Osteocyte (in vitro differentiated cells): ENCODE measurements at regions not wholly inside any gene's neighbourhood (a gene's known extent, or its start where the extent isn't known, plus 50 kb on each side); places are given as distances from the start of the nearest gene placed in this dataset.

Experiments
- DNase-seq: peaks from one replicate; pipeline ENCODE4 v3.0.0; 2021; ENCODE audit warnings: mixed read lengths; ENCODE audit not compliant: unreplicated experiment; ENCODE audit errors: extremely low spot score
- H3K27ac Mint-ChIP-seq: one replicate; pipeline ENCODE4 v1.8.0; 2021; ENCODE audit warnings: mild to moderate bottlenecking, mixed read lengths; ENCODE audit not compliant: unreplicated experiment
- H3K27me3 Mint-ChIP-seq: one replicate; pipeline ENCODE4 v1.8.0; 2021; ENCODE audit warnings: mixed read lengths; ENCODE audit not compliant: unreplicated experiment
- H3K36me3 Mint-ChIP-seq: one replicate; pipeline ENCODE4 v1.8.0; 2021; ENCODE audit warnings: mixed read lengths; ENCODE audit not compliant: unreplicated experiment
- H3K4me1 Mint-ChIP-seq: one replicate; pipeline ENCODE4 v1.8.0; 2021; ENCODE audit warnings: mixed read lengths; ENCODE audit not compliant: unreplicated experiment
- H3K4me3 Mint-ChIP-seq: one replicate; pipeline ENCODE4 v1.8.0; 2021; ENCODE audit warnings: mild to moderate bottlenecking, moderate library complexity, mixed read lengths; ENCODE audit not compliant: unreplicated experiment
- H3K9me3 Mint-ChIP-seq: one replicate; pipeline ENCODE4 v1.8.0; 2021; ENCODE audit warnings: mixed read lengths; ENCODE audit not compliant: unreplicated experiment
- CTCF ChIP-seq: fragments of 200-600 bp; sonication (generic); IDR thresholded peaks from 2 replicates; pipeline ENCODE4 v1.5.0; 2021; ENCODE audit warnings: antibody characterized with exemption, mild to moderate bottlenecking, moderate library complexity

- H3K36me3 Mint-ChIP-seq = peaks cover 9% of the 10 kb centered on the region
- H3K4me1 Mint-ChIP-seq = peaks cover 9% of the 10 kb centered on the region
- peaks cover 17% of the 10 kb centered on the region for H3K9me3 Mint-ChIP-seq
- no peak overlapping the region for H3K4me3 Mint-ChIP-seq
- H3K27me3 Mint-ChIP-seq = no peaks in the 10 kb centered on the region
- H3K27ac Mint-ChIP-seq = no peak overlapping the region
- no peak for DNase-seq
- no peak for TF ChIP-seq CTCF
Observed at GRCh38 chr7:125462615-125463014, 533.0 kb upstream of the POT1 start.

GRCh38 chr7:125459038-125459437 lies 529.4 kb upstream of the POT1 start:
- Mint-ChIP-seq H3K27me3 (no peaks in the 10 kb centered on the region), H3K9me3 (peaks cover 17% of the 10 kb centered on the region), H3K4me1 (no peaks in the 10 kb centered on the region), H3K27ac (no peak overlapping the region), H3K4me3 (no peak overlapping the region), H3K36me3 (peaks cover 9% of the 10 kb centered on the region)
- DNase-seq = no peak
- no peak for TF ChIP-seq CTCF

GRCh38 chr7:125450749-125451148 lies 521.1 kb upstream of the POT1 start:
- Mint-ChIP-seq H3K4me1 (peaks cover 10% of the 10 kb centered on the region), H3K4me3 (no peak overlapping the region), H3K36me3 (no peaks in the 10 kb centered on the region), H3K9me3 (peaks cover 3% of the 10 kb centered on the region), H3K27me3 (no peaks in the 10 kb centered on the region), H3K27ac (no peak overlapping the region)
- no peak for DNase-seq
- TF ChIP-seq CTCF = no peak

- H3K27me3 Mint-ChIP-seq = no peaks in the 10 kb centered on the region
- peak overlapping the region; percentile 54 for H3K27ac Mint-ChIP-seq
- DNase-seq = no peak
- peaks cover 5% of the 10 kb centered on the region for H3K9me3 Mint-ChIP-seq
- peaks cover 26% of the 10 kb centered on the region for H3K4me1 Mint-ChIP-seq
- TF ChIP-seq CTCF = no peak
- no peaks in the 10 kb centered on the region for H3K36me3 Mint-ChIP-seq
- no peak overlapping the region for H3K4me3 Mint-ChIP-seq
Observed at GRCh38 chr7:125445836-125446235, 516.2 kb upstream of the POT1 start.

- H3K4me3 Mint-ChIP-seq = no peak overlapping the region
- H3K4me1 Mint-ChIP-seq = peaks cover 26% of the 10 kb centered on the region
- peak overlapping the region; percentile 54 for H3K27ac Mint-ChIP-seq
- peaks cover 3% of the 10 kb centered on the region for H3K36me3 Mint-ChIP-seq
- DNase-seq = no peak
- H3K27me3 Mint-ChIP-seq = no peaks in the 10 kb centered on the region
- no peak for TF ChIP-seq CTCF
- peaks cover 11% of the 10 kb centered on the region for H3K9me3 Mint-ChIP-seq
Observed at GRCh38 chr7:125444864-125445263, 515.2 kb upstream of the POT1 start.
